ENCODE measurements at regions not wholly inside any gene's neighbourhood (a gene's known extent, or its start where the extent isn't known, plus 50 kb on each side); places are given as distances from the start of the nearest gene placed in this dataset.

DNA sequence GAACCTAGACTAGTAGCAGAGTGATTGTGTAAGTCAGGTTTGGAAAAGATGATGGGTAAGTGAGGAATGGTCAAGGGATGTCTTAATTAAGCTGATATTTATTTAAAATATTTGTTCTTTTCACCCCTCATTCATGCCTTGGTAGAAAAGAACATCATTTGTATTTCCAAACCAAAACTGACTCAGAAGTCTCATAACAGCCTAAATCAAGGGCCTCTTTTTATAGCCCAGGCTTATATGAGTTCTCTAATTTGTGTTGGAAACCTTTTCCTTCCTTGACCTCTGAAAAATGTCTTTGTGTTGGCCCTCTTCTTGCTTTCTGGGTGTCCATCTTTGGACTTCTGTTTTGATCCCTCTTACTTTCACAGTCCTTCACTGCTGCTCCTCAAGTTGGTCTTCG lies 1428.2 kb downstream of the MRPL39 start:
- Mint-ChIP-seq H3K4me3 (no peak overlapping the region), H3K27me3 (no peaks in the 10 kb centered on the region)

DNA sequence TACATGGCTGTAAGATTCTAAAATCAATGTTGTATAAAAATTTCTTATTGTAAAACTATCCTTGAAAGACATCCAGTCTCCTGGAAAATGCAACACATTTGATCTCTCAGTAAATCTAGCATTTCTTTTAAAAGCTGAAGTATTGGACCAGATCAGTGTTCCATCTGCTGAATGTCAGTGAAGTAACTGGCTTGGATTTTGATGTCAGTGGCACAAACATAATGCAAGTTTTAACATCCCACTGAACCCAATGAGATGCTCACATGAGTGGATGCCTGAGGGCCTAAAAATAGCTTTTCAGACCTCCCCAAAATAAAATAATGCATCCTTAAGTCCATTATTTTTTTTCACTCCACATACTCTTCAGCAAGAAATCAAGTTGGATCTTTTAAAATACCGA lies 1432.2 kb downstream of the MRPL39 start:
- Mint-ChIP-seq H3K4me3 (no peak overlapping the region), H3K27ac (no peak overlapping the region), H3K9me3 (peaks cover 2% of the 10 kb centered on the region), H3K4me1 (no peaks in the 10 kb centered on the region), H3K27me3 (no peaks in the 10 kb centered on the region), H3K36me3 (ENCODE audit: low read depth) (no peaks in the 10 kb centered on the region)
- ChIA-PET POLR2A (no interaction called here), CTCF (no interaction called here)
- no peak for DNase-seq

More for the DNA sequence above, 1428.2 kb downstream of the MRPL39 start:
- Mint-ChIP-seq H3K36me3 (ENCODE audit: low read depth) (no peaks in the 10 kb centered on the region), H3K4me1 (no peaks in the 10 kb centered on the region), H3K9me3 (peaks cover 5% of the 10 kb centered on the region), H3K27ac (no peak overlapping the region)
- POLR2A ChIA-PET: no interaction called here
- CTCF ChIA-PET: no interaction called here
- no peak for DNase-seq

DNA sequence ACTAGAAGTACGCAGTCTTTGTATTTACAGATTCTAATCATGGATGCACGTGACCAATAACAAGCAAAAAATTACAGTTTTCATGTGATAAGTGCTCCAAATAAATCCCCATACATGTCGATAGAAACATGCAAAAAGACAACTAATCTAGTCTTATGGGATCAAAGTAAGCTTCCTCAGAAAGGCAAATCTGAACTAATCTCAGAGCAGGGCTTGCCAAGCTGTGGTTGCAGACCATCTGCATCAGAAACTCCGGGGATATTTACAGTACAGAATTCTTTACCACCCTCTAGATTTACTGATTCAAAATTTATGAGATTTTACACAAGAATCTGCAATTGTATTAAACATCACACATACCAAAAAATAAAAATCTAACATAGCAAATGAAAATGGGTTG lies 1435.5 kb downstream of the MRPL39 start:
- ChIA-PET CTCF (no interaction called here), POLR2A (no interaction called here)

DNA sequence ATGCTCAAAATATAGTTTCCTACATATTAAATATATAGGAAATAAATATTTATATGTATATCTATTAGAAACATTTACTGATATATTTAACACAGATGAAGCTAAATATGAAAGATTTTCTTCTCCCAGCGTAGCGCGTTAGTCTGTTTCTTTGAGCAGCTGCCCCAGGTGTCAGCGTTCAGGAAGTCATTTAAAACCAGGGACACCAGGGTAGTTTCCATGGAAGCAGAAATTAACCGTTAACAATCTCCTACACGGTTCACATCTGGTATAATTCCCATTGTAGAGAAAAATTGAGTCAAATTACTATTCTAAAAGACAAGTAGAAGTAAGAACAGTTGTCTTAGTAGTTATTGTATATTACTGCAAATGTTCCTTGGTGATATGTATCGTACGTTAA lies 1443.7 kb downstream of the MRPL39 start:
- no peak for DNase-seq
- Mint-ChIP-seq H3K4me3 (no peak overlapping the region), H3K4me1 (no peaks in the 10 kb centered on the region), H3K27me3 (no peaks in the 10 kb centered on the region), H3K9me3 (no peaks in the 10 kb centered on the region), H3K27ac (no peak overlapping the region), H3K36me3 (ENCODE audit: low read depth) (no peaks in the 10 kb centered on the region)
- CTCF ChIA-PET: no interaction called here
- POLR2A ChIA-PET: no interaction called here

More for the DNA sequence above, 1435.5 kb downstream of the MRPL39 start:
- H3K27me3 Mint-ChIP-seq: no peaks in the 10 kb centered on the region
- no peak for DNase-seq
- H3K4me1 Mint-ChIP-seq: no peaks in the 10 kb centered on the region
- H3K4me3 Mint-ChIP-seq: no peak overlapping the region
- H3K36me3 Mint-ChIP-seq (ENCODE audit: low read depth): no peaks in the 10 kb centered on the region
- no peaks in the 10 kb centered on the region for H3K9me3 Mint-ChIP-seq
- no peak overlapping the region for H3K27ac Mint-ChIP-seq

DNA sequence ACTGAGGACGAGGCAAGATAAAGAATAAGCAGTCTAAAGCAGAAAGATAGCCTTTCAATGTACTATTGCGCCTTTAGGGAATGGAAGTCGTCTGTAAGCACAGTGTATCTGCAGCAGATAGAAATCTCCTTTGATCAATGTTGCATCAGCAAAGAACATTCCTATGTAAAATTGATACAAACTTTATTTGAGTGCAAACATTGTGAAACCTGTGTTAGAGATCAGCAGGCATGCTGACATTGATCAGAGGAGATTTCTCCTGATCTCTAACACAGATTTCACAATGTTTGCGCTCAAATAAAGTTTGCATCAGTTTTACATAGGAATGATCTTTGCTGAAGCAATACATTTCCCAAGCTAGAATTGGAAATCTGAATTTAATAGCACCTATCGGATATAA lies 1446.8 kb downstream of the MRPL39 start:
- Mint-ChIP-seq H3K36me3 (ENCODE audit: low read depth) (no peaks in the 10 kb centered on the region), H3K4me1 (no peaks in the 10 kb centered on the region), H3K4me3 (no peak overlapping the region), H3K27me3 (no peaks in the 10 kb centered on the region), H3K27ac (no peak overlapping the region), H3K9me3 (no peaks in the 10 kb centered on the region)
- no peak for DNase-seq
- ChIA-PET POLR2A (no interaction called here), CTCF (no interaction called here)

DNA sequence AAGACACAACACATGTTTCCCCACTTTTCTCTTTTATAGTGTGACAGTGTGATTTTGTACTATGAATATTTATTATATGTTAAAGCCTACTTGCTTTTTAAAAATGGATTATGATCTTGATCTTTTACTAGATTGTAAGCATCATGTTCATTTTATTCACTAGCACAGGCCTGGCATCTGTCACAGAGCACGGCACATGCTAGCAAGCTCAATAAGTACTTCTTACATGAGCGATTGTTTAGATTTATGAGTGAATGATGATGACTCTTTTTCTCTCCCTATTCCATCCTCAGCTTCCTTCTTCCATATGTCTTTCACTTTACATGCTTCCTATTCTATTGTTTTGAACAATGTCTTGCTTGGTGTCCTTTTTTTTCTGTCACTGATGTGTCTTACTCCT lies 1454.1 kb downstream of the MRPL39 start:
- Mint-ChIP-seq H3K9me3 (no peaks in the 10 kb centered on the region), H3K4me3 (no peak overlapping the region), H3K27ac (no peak overlapping the region), H3K27me3 (no peaks in the 10 kb centered on the region), H3K4me1 (no peaks in the 10 kb centered on the region), H3K36me3 (ENCODE audit: low read depth) (no peaks in the 10 kb centered on the region)
- ChIA-PET POLR2A (no interaction called here), CTCF (no interaction called here)
- DNase-seq: no peak

DNA sequence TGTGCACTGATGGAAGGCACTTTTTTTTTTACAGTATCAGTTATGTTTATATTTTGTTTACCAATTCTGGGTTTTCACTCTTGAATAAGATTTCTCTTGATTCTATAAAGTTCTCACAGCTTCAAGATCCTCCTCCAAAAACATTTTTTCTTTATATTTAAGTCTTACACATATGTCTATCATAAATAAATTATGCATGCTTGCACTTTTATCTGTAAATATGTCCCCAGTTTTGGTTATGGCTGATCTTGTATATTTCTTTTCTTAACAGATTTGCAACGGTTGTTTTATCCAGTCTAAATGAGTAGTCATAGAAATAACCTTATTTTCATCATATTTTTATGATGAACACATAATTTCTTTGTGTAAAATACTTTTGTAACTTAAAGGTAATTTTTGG lies 1456.5 kb downstream of the MRPL39 start:
- ChIA-PET POLR2A (no interaction called here), CTCF (no interaction called here)
- no peak overlapping the region for H3K27ac Mint-ChIP-seq
- no peak overlapping the region for H3K4me3 Mint-ChIP-seq
- no peak for DNase-seq
- no peaks in the 10 kb centered on the region for H3K9me3 Mint-ChIP-seq
- H3K36me3 Mint-ChIP-seq (ENCODE audit: low read depth): no peaks in the 10 kb centered on the region
- H3K27me3 Mint-ChIP-seq: no peaks in the 10 kb centered on the region
- no peaks in the 10 kb centered on the region for H3K4me1 Mint-ChIP-seq

DNA sequence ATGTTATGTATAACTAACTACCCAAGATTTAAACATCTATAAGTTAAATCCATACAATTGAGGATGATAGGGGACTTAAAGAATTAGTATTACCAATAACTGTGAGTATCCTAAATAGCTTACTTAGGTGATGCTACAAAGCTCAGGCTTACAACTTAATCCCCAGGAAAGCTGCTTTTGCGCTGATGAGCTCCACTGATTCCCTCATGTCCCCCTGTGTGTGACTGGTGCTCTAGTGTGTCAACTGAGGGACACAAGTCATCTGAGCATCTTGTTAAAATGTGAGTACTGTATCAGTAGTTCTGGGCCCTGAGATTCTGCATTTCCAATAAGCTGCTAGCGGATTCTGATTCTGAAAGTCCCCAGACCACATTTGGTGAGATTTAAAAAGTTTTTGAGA lies 1458.8 kb downstream of the MRPL39 start:
- H3K4me1 Mint-ChIP-seq: no peaks in the 10 kb centered on the region
- no peaks in the 10 kb centered on the region for H3K9me3 Mint-ChIP-seq
- DNase-seq: no peak
- H3K4me3 Mint-ChIP-seq: no peak overlapping the region
- no peak overlapping the region for H3K27ac Mint-ChIP-seq
- ChIA-PET CTCF (no interaction called here), POLR2A (no interaction called here)
- H3K36me3 Mint-ChIP-seq (ENCODE audit: low read depth): no peaks in the 10 kb centered on the region
- no peaks in the 10 kb centered on the region for H3K27me3 Mint-ChIP-seq

DNA sequence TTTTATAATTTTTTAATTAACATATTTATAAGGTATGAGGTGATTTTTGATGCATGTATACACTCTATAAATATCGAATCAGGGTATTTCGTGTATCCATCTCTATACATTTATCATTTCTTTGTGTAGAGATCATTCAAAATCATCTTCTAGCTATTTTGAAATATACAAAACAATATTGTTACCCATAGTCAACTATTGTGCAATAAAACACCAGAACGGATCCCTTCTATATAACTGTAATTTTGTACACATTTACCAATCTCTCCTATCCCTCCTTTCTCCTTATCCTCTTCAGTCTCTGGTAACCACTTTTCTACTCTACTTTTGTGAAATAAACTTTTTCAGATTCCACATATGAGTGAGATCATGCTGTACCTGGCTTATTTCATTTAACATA lies 1459.6 kb downstream of the MRPL39 start:
- Mint-ChIP-seq H3K27me3 (no peaks in the 10 kb centered on the region), H3K4me1 (no peaks in the 10 kb centered on the region), H3K9me3 (no peaks in the 10 kb centered on the region), H3K27ac (no peak overlapping the region), H3K4me3 (no peak overlapping the region), H3K36me3 (ENCODE audit: low read depth) (no peaks in the 10 kb centered on the region)
- POLR2A ChIA-PET: no interaction called here
- CTCF ChIA-PET: no interaction called here
- no peak for DNase-seq

DNA sequence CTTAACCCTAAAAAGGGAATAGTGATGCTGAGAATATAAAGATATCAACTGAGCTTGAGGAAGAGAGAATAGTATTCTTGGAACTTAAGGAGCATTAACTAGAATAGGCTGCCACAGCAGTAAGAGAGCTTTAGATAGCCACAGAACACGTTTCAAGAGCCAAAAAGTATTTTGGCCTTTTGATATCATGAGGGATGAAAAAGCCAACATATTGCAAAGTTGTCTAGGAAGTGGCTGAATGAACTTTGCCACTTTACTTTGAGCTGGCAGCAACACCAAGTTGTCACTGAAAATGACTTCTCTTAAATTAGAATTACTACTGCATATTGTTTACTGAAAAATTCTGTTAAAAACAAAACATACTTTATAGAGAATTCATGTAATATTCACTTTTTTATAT lies 1476.2 kb downstream of the MRPL39 start:
- DNase-seq: no peak
- H3K4me1 Mint-ChIP-seq: no peaks in the 10 kb centered on the region
- no peaks in the 10 kb centered on the region for H3K9me3 Mint-ChIP-seq
- no peaks in the 10 kb centered on the region for H3K36me3 Mint-ChIP-seq (ENCODE audit: low read depth)
- H3K4me3 Mint-ChIP-seq: no peak overlapping the region
- POLR2A ChIA-PET: no interaction called here
- H3K27ac Mint-ChIP-seq: no peak overlapping the region
- H3K27me3 Mint-ChIP-seq: no peaks in the 10 kb centered on the region
- CTCF ChIA-PET: no interaction called here

DNA sequence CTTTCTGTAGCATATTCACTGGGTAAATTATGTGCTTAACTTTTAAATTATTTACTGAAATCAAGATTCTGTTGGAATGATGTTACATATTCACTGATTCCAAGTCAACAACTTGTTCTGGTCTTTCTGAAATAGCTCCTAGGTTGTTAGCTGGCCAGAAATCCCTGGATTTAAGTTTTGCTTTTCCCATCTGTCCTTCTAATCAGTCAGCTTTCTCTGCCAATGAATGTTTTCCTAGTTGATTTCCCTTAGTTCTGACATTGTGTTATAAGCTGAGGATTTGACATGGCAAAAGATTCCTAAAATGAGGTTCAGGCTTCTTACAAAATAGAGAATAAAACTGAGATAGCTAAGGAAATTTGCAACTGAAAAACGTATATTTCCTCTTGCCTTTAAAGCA lies 1479.6 kb downstream of the MRPL39 start:
- Mint-ChIP-seq H3K27ac (no peak overlapping the region), H3K4me1 (no peaks in the 10 kb centered on the region), H3K36me3 (ENCODE audit: low read depth) (no peaks in the 10 kb centered on the region), H3K4me3 (no peak overlapping the region), H3K27me3 (no peaks in the 10 kb centered on the region), H3K9me3 (no peaks in the 10 kb centered on the region)
- POLR2A ChIA-PET: no interaction called here
- CTCF ChIA-PET: no interaction called here
- DNase-seq: no peak

DNA sequence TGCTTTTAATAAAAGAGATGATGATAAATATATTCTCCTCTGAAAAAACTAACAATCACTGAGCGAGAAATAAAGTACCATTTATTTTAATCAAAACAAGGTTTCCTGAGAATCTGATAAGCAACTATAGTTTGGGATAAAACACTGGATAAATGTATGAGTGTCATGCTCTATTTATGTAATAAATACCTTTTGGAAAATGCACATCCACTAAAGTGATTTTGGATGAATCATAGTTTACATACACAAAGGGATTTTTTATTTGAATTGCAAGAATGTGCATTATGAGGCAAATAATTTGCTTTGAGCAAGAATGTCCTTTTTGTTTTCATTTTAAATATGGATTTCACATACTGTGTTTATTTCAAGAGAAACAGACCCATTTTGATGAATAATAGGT lies 1483.5 kb downstream of the MRPL39 start:
- H3K27ac Mint-ChIP-seq: no peak overlapping the region
- H3K4me1 Mint-ChIP-seq: no peaks in the 10 kb centered on the region
- no peaks in the 10 kb centered on the region for H3K36me3 Mint-ChIP-seq (ENCODE audit: low read depth)
- no peak overlapping the region for H3K4me3 Mint-ChIP-seq
- ChIA-PET POLR2A (no interaction called here), CTCF (no interaction called here)
- no peaks in the 10 kb centered on the region for H3K27me3 Mint-ChIP-seq
- DNase-seq: no peak
- H3K9me3 Mint-ChIP-seq: no peaks in the 10 kb centered on the region

DNA sequence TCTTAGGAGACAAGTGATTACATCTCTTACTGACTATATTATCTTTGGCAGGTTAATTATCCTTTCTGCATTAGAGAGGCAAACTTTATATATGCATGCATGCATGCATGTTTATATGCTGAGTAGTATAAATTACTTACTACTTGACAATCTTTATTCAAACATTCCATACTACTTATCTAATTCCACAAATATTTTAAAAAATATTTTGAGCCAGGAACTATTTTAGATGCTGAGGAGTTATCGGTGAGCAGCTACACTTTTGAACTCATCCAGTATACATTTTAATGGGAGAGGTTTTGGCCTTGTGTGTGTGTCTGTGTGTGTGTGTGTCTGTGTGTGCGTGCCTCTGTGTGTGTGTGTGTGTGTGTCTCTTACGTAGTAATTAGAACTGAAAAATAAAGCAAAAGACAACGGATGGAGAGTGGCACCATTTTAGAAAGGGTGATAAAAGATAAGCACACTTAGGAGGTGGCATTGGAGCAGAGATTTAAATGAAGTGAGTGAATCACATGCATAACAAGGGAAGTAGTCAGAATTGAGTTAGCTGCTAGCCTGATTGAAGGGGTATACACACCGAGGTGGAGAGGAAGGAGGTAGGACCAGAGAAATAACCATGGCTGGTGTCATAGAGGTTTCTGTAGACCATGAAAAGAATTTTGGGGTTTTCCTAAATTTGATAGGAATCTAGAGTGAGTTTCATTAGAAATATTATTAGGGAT lies 1488.4 kb downstream of the MRPL39 start:
- Mint-ChIP-seq H3K9me3 (no peaks in the 10 kb centered on the region), H3K27ac (no peak overlapping the region), H3K4me3 (no peak overlapping the region), H3K27me3 (no peaks in the 10 kb centered on the region), H3K36me3 (ENCODE audit: low read depth) (no peaks in the 10 kb centered on the region), H3K4me1 (no peaks in the 10 kb centered on the region)
- ChIA-PET CTCF (no interaction called here), POLR2A (no interaction called here)
- no peak for DNase-seq

DNA sequence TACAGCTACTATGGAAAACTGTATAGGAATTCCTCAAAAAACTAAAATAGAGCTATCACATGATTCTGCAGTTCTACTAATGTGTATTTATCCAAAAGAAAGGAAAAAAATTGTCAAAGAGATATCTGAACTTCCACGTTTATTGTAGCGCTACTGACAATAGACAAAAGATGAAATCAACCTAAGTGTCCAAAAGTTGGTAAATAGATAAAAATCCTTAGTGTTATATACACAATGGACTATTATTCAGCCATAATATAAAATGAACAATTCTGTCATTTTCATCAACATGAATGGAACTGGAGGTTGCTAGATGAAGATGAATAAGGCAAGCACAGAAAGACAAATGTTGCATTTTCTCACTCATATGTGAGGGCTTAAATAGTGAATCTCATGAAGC lies 1492.1 kb downstream of the MRPL39 start:
- Mint-ChIP-seq H3K4me1 (no peaks in the 10 kb centered on the region), H3K9me3 (no peaks in the 10 kb centered on the region), H3K36me3 (ENCODE audit: low read depth) (no peaks in the 10 kb centered on the region), H3K4me3 (no peak overlapping the region), H3K27ac (no peak overlapping the region), H3K27me3 (no peaks in the 10 kb centered on the region)
- no peak for DNase-seq
- ChIA-PET CTCF (no interaction called here), POLR2A (no interaction called here)

DNA sequence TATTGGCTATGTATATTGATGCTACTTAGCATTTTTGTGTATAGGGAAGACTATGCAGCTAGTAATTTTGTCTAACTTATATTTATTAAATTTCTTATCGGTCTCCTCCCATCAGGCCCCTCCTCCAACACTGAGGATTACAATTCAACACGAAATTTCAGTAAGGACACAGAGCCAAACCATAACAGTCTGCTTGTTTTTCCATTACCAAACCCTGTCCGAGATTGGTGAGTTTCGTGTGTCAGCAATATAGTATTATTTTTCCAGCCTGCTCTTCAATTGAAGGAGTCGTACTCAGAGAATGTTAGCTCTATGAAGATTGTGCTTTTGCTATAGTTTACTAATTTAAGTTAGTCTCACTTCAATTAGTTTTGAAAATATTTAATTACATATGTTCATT lies 1495.3 kb downstream of the MRPL39 start:
- no peaks in the 10 kb centered on the region for H3K9me3 Mint-ChIP-seq
- H3K4me3 Mint-ChIP-seq: no peak overlapping the region
- DNase-seq: no peak
- H3K27me3 Mint-ChIP-seq: no peaks in the 10 kb centered on the region
- no peaks in the 10 kb centered on the region for H3K4me1 Mint-ChIP-seq
- no peaks in the 10 kb centered on the region for H3K36me3 Mint-ChIP-seq (ENCODE audit: low read depth)
- H3K27ac Mint-ChIP-seq: no peak overlapping the region
- CTCF ChIA-PET: no interaction called here
- POLR2A ChIA-PET: no interaction called here

Data from activated CD4-positive, alpha-beta T cell treated with anti-CD3 and anti-CD28 coated beads, Interleukin-2, amount 10 ng/mL, durations not matched to agents 7 days and 5 days (primary cell).